HG03432 (cell line): ENCODE measurements at regions not wholly inside any gene's neighbourhood (a gene's known extent, or its start where the extent isn't known, plus 50 kb on each side); places are given as distances from the start of the nearest gene placed in this dataset.

ENCODE experiments used
- ATAC-seq: cut with Tn5 transposase; IDR thresholded peaks from one replicate; pipeline ENCODE4 v1.9.1; 2021; ENCODE audit warnings: mild to moderate bottlenecking, moderate library complexity; ENCODE audit not compliant: unreplicated experiment

DNA sequence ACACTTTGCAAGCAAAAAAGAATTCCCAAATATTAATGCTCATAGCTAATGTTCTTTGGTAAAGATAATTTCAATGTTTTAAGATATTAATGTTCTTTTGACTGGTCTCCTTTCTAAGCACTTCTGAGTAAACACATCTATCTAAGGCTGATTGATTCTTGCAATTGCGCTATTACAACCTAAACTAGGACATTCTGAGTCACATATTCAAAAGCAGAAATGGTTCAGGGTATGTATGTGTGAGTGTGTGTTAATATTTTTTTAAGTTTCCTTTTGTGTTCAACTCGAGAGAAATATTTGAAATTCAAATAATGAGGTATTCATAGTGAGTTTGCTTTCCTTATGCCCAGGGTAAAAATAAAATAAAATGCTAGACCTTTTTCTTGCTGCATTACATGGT is 203.6 kb upstream of the GRIK3 start:
- no peak for ATAC-seq

- no peak for ATAC-seq
Measured at GRCh38 chr1:37238364-37239224, 204.3 kb upstream of the GRIK3 start.

DNA sequence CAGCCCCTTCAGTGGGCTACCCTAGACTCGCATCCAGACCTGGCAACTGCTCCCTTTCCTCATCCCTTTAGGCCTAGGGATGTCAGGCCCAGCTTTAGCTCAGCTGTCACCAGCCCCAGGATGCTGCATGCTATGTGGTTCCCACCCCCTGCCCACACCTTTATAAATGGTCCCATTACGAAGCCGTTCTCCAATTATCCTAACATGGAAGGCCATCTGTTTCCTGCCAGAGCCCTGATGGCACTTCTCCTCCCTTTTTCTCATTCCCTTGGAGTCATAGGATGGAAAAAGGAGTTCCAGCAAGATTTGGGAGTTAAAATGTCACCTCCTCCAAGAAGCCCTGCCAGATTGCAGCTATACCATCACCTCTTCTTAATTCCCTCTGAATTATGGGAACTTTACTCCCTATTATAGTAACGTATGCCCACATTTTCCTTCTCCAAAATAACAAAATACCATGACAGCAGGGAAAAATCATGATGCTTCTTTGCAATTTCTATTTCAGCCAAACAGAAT is 205.0 kb upstream of the GRIK3 start:
- ATAC-seq = no peak

DNA sequence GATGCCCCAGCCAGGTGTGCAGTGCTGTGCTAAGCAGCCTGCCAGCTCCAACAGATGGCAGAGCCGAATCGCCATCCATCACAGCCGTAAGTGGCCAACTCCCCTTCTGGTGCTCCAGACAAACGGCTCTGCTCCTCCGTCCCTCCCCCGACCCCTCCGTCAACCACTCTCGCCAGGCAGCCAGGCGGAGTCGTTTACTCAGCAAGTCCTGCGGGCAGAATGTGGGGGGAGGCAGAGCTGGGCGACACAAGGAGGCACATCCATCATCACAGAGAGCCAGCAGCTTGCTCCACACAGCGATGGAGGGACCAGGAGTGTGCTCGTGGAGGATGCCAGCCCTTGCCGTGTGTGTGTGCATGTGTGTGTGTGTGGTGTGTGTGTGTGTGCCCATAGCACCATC is 206.6 kb upstream of the GRIK3 start:
- no peak for ATAC-seq

- ATAC-seq = no peak
Measured at GRCh38 chr1:37242501-37242900, 208.2 kb upstream of the GRIK3 start.

GRCh38 chr1:37243368-37244082 is 209.2 kb upstream of the GRIK3 start:
- ATAC-seq = no peak

DNA sequence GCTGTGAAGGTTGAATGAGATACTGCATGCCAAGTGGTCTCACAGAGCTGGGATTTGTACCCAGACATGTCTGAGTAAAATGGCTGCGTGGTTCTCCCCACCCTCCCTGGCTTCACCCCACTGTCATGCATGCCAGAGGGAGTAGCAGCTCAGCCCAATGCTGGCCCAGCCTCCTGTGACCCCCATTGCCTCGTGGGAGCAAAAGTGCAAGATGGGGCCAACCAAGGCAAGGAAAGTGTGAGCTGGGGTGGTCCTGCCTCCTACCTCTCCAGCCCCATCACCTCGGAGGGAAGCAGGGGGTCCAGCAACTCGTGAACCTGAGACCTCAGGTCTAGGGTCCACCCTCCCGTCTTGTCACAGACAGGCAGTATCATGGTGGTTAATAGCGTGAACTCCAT is 209.8 kb upstream of the GRIK3 start:
- ATAC-seq = no peak

GRCh38 chr1:37244815-37245214 is 210.5 kb upstream of the GRIK3 start:
- no peak for ATAC-seq

GRCh38 chr1:37246631-37247030 is 212.3 kb upstream of the GRIK3 start:
- ATAC-seq = no peak

- no peak for ATAC-seq
Measured at GRCh38 chr1:37250371-37250770, 216.1 kb upstream of the GRIK3 start.

DNA sequence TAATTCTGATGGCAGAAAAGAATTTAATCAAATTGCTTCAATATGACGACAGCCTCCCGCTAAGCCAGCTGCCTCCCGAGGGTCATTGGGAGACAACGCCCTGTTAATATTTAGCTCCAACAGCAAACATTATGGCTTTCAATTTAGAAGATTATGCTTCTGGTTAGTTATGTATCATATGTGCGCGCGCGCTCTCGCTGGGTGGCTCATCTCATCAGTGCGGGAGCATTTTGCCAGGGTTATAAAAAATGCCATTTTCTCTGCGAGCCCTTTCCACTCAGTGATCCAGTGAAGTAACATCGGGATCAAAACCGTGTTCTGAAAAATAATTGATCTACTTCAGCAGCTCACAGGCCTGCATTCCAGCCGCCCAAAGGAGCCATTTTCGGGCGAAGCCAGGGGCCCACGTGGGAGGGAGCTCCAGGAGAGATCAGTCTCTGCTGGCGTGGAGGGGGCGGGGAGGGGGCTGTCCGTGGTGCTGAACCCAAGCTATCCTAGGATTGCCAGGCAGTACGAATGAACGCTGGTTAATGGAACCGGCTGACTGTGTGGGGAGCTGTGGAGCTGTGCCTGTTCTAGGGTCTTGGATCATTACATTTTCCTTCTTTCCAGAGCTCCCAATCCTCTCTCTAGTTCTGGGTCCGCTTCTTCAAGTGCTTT is 219.1 kb upstream of the ZC3H12A start:
- no peak for ATAC-seq

DNA sequence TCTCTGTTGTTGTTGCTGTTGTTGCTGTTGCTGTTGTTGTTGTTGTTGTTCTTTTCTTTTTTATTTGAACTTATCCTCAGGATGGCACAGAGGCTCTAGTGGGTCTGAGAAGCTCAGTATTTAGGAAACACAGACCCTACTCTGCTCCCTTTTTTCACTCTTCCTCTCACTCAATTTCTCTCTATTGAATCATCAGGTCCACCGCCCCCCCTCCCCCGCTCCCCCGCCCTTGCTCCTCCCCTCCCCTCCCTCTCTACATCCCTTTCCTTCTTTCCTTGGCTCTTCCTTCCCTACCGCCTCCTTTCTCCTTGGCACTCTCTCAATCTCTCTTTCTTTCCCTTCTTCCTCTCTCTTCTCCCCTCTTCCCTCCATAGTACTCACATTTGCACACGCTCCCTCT is 218.5 kb upstream of the ZC3H12A start:
- ATAC-seq = no peak

- no peak for ATAC-seq
Measured at GRCh38 chr1:37257646-37258045, 216.7 kb upstream of the ZC3H12A start.

DNA sequence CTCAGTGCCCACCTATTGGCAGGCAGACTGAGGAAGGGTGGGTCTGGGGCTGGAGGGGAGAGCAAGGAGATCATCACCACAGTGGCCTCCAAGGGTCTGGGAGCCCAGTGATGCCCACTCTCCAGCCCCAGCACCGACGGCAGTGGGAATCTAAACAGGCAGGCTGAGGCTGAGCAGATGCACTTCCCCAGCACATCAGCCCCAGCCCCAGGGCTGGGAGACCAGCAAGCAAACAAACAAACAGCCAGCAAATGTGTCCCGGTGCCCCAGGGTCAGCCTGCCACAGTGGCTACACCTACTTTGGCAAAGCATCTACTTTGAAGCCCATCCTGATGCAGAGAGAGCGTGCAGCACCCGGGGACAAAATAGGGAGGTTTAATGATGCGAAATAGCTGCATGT is 216.3 kb upstream of the ZC3H12A start:
- no peak for ATAC-seq

- no peak for ATAC-seq
Measured at GRCh38 chr1:37259019-37259418, 215.4 kb upstream of the ZC3H12A start.

GRCh38 chr1:37261129-37261528 is 213.3 kb upstream of the ZC3H12A start:
- no peak for ATAC-seq

DNA sequence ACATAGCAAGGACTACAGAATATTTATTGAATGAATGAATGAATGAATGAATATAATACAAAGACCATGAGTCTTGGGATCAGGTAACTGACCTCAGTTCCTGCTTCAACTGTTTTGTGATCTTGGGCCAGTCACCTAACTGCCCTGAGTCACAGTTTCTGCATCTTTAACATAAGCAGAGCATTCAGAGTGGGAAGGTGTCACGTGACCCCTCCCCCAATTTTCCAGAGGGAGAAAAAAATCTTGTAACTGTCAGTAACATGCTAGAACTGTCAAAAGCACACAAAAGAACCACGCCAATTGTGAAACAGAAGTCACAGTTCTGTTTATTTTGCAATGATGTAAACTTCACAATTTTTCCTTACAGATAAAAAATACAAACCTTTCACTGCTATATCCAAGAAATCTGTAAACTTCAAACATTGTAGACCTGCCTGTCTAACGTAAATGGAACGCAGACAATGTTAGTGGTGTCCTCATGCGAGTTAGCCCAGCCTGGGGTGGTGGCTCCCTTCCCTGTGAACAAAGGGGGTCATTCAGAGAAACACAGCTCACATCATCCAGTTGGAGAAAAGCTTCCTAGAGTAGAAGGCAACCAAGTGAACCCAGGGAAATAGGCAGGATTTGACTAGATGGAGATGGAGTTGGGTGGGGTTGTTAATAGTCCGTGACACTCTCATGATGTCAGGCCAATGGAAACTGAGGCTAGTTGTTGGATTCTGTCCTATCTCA is 211.8 kb upstream of the ZC3H12A start:
- ATAC-seq = no peak

DNA sequence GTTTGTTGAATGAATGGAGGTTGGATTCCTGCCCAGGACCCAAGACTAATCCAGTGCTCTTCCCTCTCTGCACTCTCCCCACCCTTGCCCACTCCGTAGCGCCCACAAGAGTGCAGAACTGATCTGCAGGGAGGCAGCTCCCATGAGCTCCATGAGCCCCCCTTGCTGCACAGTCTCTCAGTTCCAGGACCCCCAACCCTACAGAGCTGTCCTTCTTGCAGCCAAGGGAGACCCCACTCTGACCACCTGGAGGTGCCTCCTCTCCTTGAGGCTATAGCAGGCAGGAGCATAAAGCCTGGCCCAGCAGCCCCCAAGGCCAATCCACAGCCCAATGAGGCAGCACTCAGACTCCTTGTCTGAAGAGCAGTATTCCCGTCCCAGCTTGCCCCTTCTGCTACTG is 209.2 kb upstream of the ZC3H12A start:
- ATAC-seq = no peak

- no peak for ATAC-seq
Measured at GRCh38 chr1:37265786-37266667, 208.4 kb upstream of the ZC3H12A start.
